Type B pancreatic cell (in vitro differentiated cells): ENCODE measurements at regions not wholly inside any gene's neighbourhood (a gene's known extent, or its start where the extent isn't known, plus 50 kb on each side); places are given as distances from the start of the nearest gene placed in this dataset.

ENCODE experiments used
- DNase-seq: peaks from one replicate; pipeline ENCODE4 v3.0.0; 2021; ENCODE audit warnings: mixed read lengths; ENCODE audit not compliant: unreplicated experiment; ENCODE audit errors: extremely low spot score
- H3K27ac Mint-ChIP-seq: 2 replicates; pipeline ENCODE4 v1.8.0; 2021; ENCODE audit warnings: mild to moderate bottlenecking, mixed read lengths
- H3K27me3 Mint-ChIP-seq: 2 replicates; pipeline ENCODE4 v1.8.0; 2021; ENCODE audit warnings: mixed read lengths
- H3K36me3 Mint-ChIP-seq: 2 replicates; pipeline ENCODE4 v1.8.0; 2021; ENCODE audit warnings: mixed read lengths
- H3K4me1 Mint-ChIP-seq: one replicate; pipeline ENCODE4 v1.8.0; 2021; ENCODE audit warnings: mixed read lengths; ENCODE audit not compliant: unreplicated experiment
- H3K4me3 Mint-ChIP-seq: 2 replicates; pipeline ENCODE4 v1.8.0; 2021; ENCODE audit warnings: mild to moderate bottlenecking, mixed read lengths
- H3K9me3 Mint-ChIP-seq: 2 replicates; pipeline ENCODE4 v1.8.0; 2021; ENCODE audit warnings: mixed read lengths
- CTCF ChIP-seq: fragments of 200-600 bp; sonication (generic); conservative IDR thresholded peaks from 2 replicates; pipeline ENCODE4 v1.5.0; 2021; ENCODE audit warnings: antibody characterized with exemption, mild to moderate bottlenecking

- Mint-ChIP-seq H3K27ac (no peak overlapping the region), H3K27me3 (no peaks in the 10 kb centered on the region), H3K4me1 (no peaks in the 10 kb centered on the region), H3K36me3 (no peaks in the 10 kb centered on the region), H3K9me3 (no peaks in the 10 kb centered on the region), H3K4me3 (no peak overlapping the region)
- no peak for DNase-seq
- TF ChIP-seq CTCF, result no peak
Measured at GRCh38 chr1:238675221-238675620, 711.1 kb upstream of the CHRM3 start.

DNA sequence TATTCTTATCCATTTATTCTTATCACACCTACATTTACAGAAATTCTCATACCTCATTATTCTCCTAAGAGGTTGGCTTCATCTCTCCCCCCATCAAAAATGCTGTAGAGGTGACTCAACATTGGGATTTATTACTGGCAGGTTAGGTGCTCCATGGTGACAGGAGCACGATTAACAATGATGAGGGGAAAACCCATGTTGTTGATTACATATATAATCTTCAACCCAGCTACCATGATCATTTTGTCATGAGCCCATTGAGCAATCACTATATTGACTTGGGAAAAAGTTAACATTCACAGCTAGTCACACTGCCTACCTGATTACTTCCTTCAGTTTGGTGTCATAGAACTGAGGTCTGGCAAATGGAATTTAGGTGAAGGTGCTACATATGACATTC is 712.1 kb upstream of the CHRM3 start:
- Mint-ChIP-seq H3K4me3 (no peak overlapping the region), H3K27ac (no peak overlapping the region), H3K27me3 (no peaks in the 10 kb centered on the region), H3K36me3 (no peaks in the 10 kb centered on the region), H3K4me1 (no peaks in the 10 kb centered on the region), H3K9me3 (no peaks in the 10 kb centered on the region)
- TF ChIP-seq CTCF, result no peak
- DNase-seq, result no peak

- Mint-ChIP-seq H3K4me1 (no peaks in the 10 kb centered on the region), H3K27me3 (no peaks in the 10 kb centered on the region), H3K4me3 (no peak overlapping the region), H3K27ac (no peak overlapping the region), H3K36me3 (no peaks in the 10 kb centered on the region), H3K9me3 (no peaks in the 10 kb centered on the region)
- no peak for DNase-seq
- TF ChIP-seq CTCF, result no peak
Measured at GRCh38 chr1:238673561-238673960, 712.8 kb upstream of the CHRM3 start.

DNA sequence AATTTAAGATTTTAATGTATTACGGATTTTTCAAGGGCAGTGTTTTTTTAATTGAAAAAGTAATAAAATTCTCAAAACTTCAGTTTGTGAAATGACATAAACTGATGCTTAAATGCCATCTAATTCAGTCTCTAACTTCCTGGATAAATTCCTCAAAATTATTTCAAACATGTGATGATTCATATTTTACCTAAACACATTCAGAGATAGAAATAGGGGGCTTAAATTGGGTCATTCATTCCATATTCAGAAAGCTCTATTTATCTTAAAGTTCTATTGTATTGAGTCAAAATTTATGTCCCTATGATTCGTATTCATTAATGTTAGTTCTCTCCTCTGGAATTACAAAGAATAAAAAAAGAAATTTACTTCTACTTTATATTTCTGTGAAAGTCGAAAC is 713.6 kb upstream of the CHRM3 start:
- Mint-ChIP-seq H3K4me1 (no peaks in the 10 kb centered on the region), H3K27ac (no peak overlapping the region), H3K27me3 (no peaks in the 10 kb centered on the region), H3K9me3 (no peaks in the 10 kb centered on the region), H3K4me3 (no peak overlapping the region), H3K36me3 (no peaks in the 10 kb centered on the region)
- no peak for TF ChIP-seq CTCF
- DNase-seq, result no peak

DNA sequence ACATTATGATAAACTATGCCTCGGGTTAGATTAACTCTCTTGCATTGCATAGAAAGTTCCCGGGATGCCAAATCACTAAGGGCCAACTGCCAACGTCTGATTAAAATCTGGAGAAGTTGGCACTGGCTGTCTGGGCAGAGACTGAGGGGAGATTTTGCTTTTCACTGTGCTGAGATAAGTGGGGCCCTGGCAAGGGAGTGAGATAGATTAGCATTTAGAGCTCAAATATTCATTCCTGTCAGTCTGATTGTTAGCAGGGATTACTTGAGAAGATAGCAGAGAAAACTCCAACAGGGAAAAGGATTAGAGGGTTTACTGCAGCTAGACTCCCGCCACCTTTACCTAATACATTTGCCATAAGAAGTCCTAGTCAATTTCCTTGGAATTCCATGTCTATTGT is 714.1 kb upstream of the CHRM3 start:
- Mint-ChIP-seq H3K9me3 (no peaks in the 10 kb centered on the region), H3K27me3 (no peaks in the 10 kb centered on the region), H3K36me3 (no peaks in the 10 kb centered on the region), H3K4me3 (no peak overlapping the region), H3K27ac (no peak overlapping the region), H3K4me1 (no peaks in the 10 kb centered on the region)
- no peak for TF ChIP-seq CTCF
- no peak for DNase-seq

DNA sequence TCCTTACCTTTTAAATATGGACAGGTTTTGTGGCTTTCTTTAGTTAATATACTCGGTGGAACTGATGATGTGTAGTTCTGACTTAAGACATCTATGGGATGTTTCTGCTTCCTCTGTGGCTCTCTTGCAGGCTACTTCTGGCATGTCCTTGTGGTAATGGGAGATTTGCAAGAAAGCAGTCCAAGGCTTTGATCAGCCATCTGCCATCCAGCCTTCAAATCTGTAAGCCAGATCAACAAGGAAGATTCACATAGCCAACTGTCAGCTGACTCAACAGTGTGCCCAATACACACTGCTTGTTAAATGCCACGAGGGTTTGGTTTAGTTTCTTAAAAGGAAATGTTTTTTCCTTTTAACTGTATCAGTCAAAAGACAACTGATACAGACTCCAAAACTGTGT is 722.2 kb upstream of the CHRM3 start:
- TF ChIP-seq CTCF, result no peak
- no peak overlapping the region for H3K27ac Mint-ChIP-seq
- no peaks in the 10 kb centered on the region for H3K9me3 Mint-ChIP-seq
- H3K27me3 Mint-ChIP-seq, result no peaks in the 10 kb centered on the region
- H3K4me1 Mint-ChIP-seq, result no peaks in the 10 kb centered on the region
- no peak overlapping the region for H3K4me3 Mint-ChIP-seq
- no peak for DNase-seq
- no peaks in the 10 kb centered on the region for H3K36me3 Mint-ChIP-seq
